HG03039 (cell line): ENCODE measurements at regions not wholly inside any gene's neighbourhood (a gene's known extent, or its start where the extent isn't known, plus 50 kb on each side); places are given as distances from the start of the nearest gene placed in this dataset.
A peak's percentile ranks its signal among the peaks of the same experiment; 100 is the strongest.

Source experiments
- ATAC-seq: cut with Tn5 transposase; IDR thresholded peaks from one replicate; pipeline ENCODE4 v1.9.1; 2021; ENCODE audit warnings: mild to moderate bottlenecking, moderate library complexity; ENCODE audit not compliant: unreplicated experiment

GRCh38 chr2:194232600-194232999 is 1424.4 kb upstream of the SLC39A10 start:
- no peak for ATAC-seq

GRCh38 chr2:194223218-194223617 is 1433.8 kb upstream of the SLC39A10 start:
- ATAC-seq = no peak

GRCh38 chr2:194214192-194214591 is 1442.8 kb upstream of the SLC39A10 start:
- no peak for ATAC-seq

- ATAC-seq = no peak
Observed at GRCh38 chr2:194205568-194206227, 1451.3 kb upstream of the SLC39A10 start.

GRCh38 chr2:194203898-194204297 is 1453.1 kb upstream of the SLC39A10 start:
- ATAC-seq = no peak

GRCh38 chr2:194182888-194183287 is 1474.1 kb upstream of the SLC39A10 start:
- ATAC-seq = no peak

GRCh38 chr2:194176134-194176533 is 1480.9 kb upstream of the SLC39A10 start:
- ATAC-seq = no peak

- ATAC-seq = no peak
Observed at GRCh38 chr2:194166818-194167217, 1490.2 kb upstream of the SLC39A10 start.

GRCh38 chr2:194155431-194155830 is 1501.6 kb upstream of the SLC39A10 start:
- no peak for ATAC-seq

GRCh38 chr2:194151231-194151630 is 1505.8 kb upstream of the SLC39A10 start:
- no peak for ATAC-seq

GRCh38 chr2:194135463-194135862 is 1521.6 kb upstream of the SLC39A10 start:
- no peak for ATAC-seq

GRCh38 chr2:194128810-194129209 is 1528.2 kb upstream of the SLC39A10 start:
- ATAC-seq = no peak

GRCh38 chr2:194126418-194126817 is 1530.6 kb upstream of the SLC39A10 start:
- no peak for ATAC-seq

- no peak for ATAC-seq
Observed at GRCh38 chr2:194116861-194117260, 1540.2 kb upstream of the SLC39A10 start.

- no peak for ATAC-seq
Observed at GRCh38 chr2:194105358-194105757, 1551.7 kb upstream of the SLC39A10 start.

GRCh38 chr2:194104687-194105086 is 1552.3 kb upstream of the SLC39A10 start:
- peak; percentile 94 for ATAC-seq

GRCh38 chr2:194103941-194104659 is 1552.9 kb upstream of the SLC39A10 start:
- peak; percentile 6 for ATAC-seq

- no peak for ATAC-seq
Observed at GRCh38 chr2:194102546-194102945, 1554.5 kb upstream of the SLC39A10 start.

- ATAC-seq = no peak
Observed at GRCh38 chr2:194100201-194100600, 1556.8 kb upstream of the SLC39A10 start.

GRCh38 chr2:194096402-194096801 is 1560.6 kb upstream of the SLC39A10 start:
- ATAC-seq = no peak

- no peak for ATAC-seq
Observed at GRCh38 chr2:194095359-194095758, 1561.7 kb upstream of the SLC39A10 start.

GRCh38 chr2:194090251-194090905 is 1566.6 kb upstream of the SLC39A10 start:
- ATAC-seq = no peak
